Hepatocyte (in vitro differentiated cells): ENCODE measurements at regions not wholly inside any gene's neighbourhood (a gene's known extent, or its start where the extent isn't known, plus 50 kb on each side); places are given as distances from the start of the nearest gene placed in this dataset.

Experiments used
- DNase-seq: peaks from one replicate; pipeline ENCODE4 v3.0.0-alpha.2; 2016; ENCODE audit warnings: low spot score
- H2AFZ ChIP-seq: fragments of 200-600 bp; sonication (generic); 2 replicates; pipeline ENCODE4 v1.6.0; 2016; ENCODE audit warnings: antibody characterized with exemption, mild to moderate bottlenecking
- H3K27ac ChIP-seq: fragments of 200-600 bp; sonication (generic); 2 replicates; pipeline ENCODE4 v1.5.1; 2016; ENCODE audit warnings: mild to moderate bottlenecking
- H3K27me3 ChIP-seq: fragments of 200-600 bp; sonication (generic); 2 replicates; pipeline ENCODE4 v1.6.1; 2016
- H3K36me3 ChIP-seq: fragments of 200-600 bp; sonication (generic); replicated peaks from 2 replicates; pipeline ENCODE4 v1.5.1; 2016; ENCODE audit warnings: low read depth; ENCODE audit not compliant: insufficient read depth
- H3K4me1 ChIP-seq: fragments of 200-600 bp; sonication (generic); 2 replicates; pipeline ENCODE4 v1.5.1; 2016; ENCODE audit warnings: mild to moderate bottlenecking, moderate library complexity; ENCODE audit not compliant: insufficient read depth
- H3K4me2 ChIP-seq: fragments of 200-600 bp; sonication (generic); 2 replicates; pipeline ENCODE4 v1.6.0; 2016
- H3K4me3 ChIP-seq: fragments of 200-600 bp; sonication (generic); 2 replicates; pipeline ENCODE4 v1.5.1; 2016; ENCODE audit warnings: mild to moderate bottlenecking
- H3K79me2 ChIP-seq: fragments of 200-600 bp; sonication (generic); 2 replicates; pipeline ENCODE4 v1.6.0; 2017; ENCODE audit warnings: mild to moderate bottlenecking
- H3K9me2 ChIP-seq: fragments of 200-600 bp; sonication (generic); replicated peaks from 2 replicates; pipeline ENCODE4 v1.6.0; 2017; ENCODE audit warnings: mild to moderate bottlenecking; ENCODE audit not compliant: insufficient read depth
- H3K9me3 ChIP-seq: fragments of 200-600 bp; sonication (generic); 2 replicates; pipeline ENCODE4 v1.5.1; 2016; ENCODE audit warnings: low read depth, mild to moderate bottlenecking
- H4K20me1 ChIP-seq: fragments of 200-600 bp; sonication (generic); 2 replicates; pipeline ENCODE4 v1.6.0; 2016; ENCODE audit warnings: mild to moderate bottlenecking; ENCODE audit not compliant: insufficient read depth, poor library complexity, severe bottlenecking
- EZH2 ChIP-seq: fragments of 200-600 bp; sonication (generic); IDR thresholded peaks from 2 replicates; pipeline ENCODE4 v1.6.1; 2016; ENCODE audit warnings: antibody characterized with exemption, mild to moderate bottlenecking, borderline replicate concordance
- EZH2phosphoT487 ChIP-seq: fragments of 200-600 bp; sonication (generic); IDR thresholded peaks from one replicate; pipeline ENCODE4 v1.6.1; 2018; ENCODE audit warnings: antibody characterized with exemption, mild to moderate bottlenecking, low read depth, moderate library complexity; ENCODE audit not compliant: unreplicated experiment, severe bottlenecking
- WGBS: methylation state at CpG from one replicate; pipeline ENCODE4 v1.1.6; 2016; ENCODE audit warnings: low lambda C conversion rate; ENCODE audit errors: missing lambda C conversion rate; 5-methylcytosine and 5-hydroxymethylcytosine counted together
- TF ChIP-seq, protein P1 (sequence below): fragments of 200-600 bp; sonication (generic); IDR thresholded peaks from 2 replicates; pipeline ENCODE4 v1.5.1; 2016; ENCODE audit warnings: antibody characterized with exemption, mild to moderate bottlenecking; ENCODE audit not compliant: poor library complexity

DNA sequence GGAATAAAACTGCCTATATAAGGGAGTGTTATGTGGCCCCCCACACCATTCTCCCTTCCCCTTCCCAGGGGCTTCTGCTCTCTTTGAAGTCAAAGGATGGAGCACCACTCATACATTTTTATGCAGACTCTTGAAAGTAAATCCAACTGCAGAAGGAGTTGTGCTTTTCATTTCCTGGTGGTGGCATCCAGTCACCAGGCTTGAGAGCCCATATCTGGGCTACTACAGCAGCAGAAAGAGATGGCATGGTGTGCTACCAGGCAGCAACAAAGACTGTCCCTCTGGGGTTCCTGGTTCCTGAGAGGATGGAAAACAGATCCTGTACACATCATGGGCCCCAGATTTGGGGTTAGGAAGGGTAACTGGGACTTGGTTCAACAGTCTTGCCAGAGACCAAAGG lies 226.4 kb downstream of the CLIC5 start:
- TF ChIP-seq, protein P1, sequence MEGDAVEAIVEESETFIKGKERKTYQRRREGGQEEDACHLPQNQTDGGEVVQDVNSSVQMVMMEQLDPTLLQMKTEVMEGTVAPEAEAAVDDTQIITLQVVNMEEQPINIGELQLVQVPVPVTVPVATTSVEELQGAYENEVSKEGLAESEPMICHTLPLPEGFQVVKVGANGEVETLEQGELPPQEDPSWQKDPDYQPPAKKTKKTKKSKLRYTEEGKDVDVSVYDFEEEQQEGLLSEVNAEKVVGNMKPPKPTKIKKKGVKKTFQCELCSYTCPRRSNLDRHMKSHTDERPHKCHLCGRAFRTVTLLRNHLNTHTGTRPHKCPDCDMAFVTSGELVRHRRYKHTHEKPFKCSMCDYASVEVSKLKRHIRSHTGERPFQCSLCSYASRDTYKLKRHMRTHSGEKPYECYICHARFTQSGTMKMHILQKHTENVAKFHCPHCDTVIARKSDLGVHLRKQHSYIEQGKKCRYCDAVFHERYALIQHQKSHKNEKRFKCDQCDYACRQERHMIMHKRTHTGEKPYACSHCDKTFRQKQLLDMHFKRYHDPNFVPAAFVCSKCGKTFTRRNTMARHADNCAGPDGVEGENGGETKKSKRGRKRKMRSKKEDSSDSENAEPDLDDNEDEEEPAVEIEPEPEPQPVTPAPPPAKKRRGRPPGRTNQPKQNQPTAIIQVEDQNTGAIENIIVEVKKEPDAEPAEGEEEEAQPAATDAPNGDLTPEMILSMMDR: no peak
- no peak for TF ChIP-seq EZH2phosphoT487
- TF ChIP-seq EZH2: no peak
- Histone ChIP-seq H3K79me2 (no peaks in the 10 kb centered on the region), H2AFZ (no peak overlapping the region), H4K20me1 (no peaks in the 10 kb centered on the region), H3K27ac (no peak overlapping the region), H3K9me2 (no peaks in the 10 kb centered on the region), H3K9me3 (no peaks in the 10 kb centered on the region), H3K4me3 (no peak overlapping the region), H3K36me3 (no peaks in the 10 kb centered on the region), H3K27me3 (no peaks in the 10 kb centered on the region), H3K4me1 (no peaks in the 10 kb centered on the region), H3K4me2 (no peak overlapping the region)
- DNase-seq: no peak

DNA sequence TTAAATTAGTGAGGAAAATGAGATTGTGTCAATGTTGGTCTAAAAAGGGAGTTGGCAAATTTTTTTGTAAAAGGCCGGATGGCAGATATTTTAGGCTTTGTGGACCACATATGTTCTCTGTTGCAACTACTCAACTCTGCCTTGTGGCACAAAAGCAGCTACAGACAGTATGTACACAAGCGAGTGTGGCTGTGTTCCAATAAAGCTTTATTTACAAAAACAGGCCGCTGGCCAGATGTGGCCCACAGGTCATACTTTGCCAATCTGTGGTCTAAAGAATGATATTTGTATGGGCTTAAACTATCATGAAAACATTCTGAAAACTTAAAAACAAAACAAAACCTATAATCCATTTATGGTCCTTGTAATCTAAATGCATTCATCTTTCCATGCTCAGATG lies 228.3 kb downstream of the CLIC5 start:
- H3K79me2 ChIP-seq: no peaks in the 10 kb centered on the region
- WGBS: 86% methylated on average over 3 of the region's 3 CpGs
- no peak overlapping the region for H3K4me2 ChIP-seq
- no peaks in the 10 kb centered on the region for H3K36me3 ChIP-seq
- H4K20me1 ChIP-seq: no peaks in the 10 kb centered on the region
- TF ChIP-seq, protein P1: no peak
- no peak for TF ChIP-seq EZH2
- TF ChIP-seq EZH2phosphoT487: no peak
- H3K9me3 ChIP-seq: no peaks in the 10 kb centered on the region
- no peaks in the 10 kb centered on the region for H3K9me2 ChIP-seq
- H3K4me1 ChIP-seq: no peaks in the 10 kb centered on the region
- no peak overlapping the region for H2AFZ ChIP-seq
- no peak overlapping the region for H3K4me3 ChIP-seq
- H3K27me3 ChIP-seq: no peaks in the 10 kb centered on the region
- no peak overlapping the region for H3K27ac ChIP-seq
- no peak for DNase-seq

DNA sequence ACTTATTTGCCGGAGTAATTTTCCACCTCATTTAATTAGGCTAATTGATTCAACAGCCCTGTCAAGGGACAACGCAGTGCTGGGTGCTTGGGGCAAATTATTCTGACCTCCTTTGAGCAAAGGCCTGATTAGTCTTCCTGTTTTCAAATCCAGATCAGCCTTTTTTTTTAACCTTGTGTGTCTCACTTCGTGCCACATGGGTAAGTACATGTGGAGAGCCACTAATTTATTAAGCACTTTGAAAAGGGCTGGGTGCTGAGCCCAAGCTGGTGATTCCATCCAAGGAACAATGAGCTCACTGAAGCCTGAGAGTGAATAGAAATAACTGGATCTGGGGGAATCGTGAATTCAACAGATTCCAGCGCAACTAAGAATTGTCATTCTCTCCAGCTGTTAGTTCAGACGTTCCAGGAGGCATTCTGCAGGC lies 229.3 kb downstream of the CLIC5 start:
- TF ChIP-seq, protein P1: no peak
- no peak for TF ChIP-seq EZH2
- TF ChIP-seq EZH2phosphoT487: no peak

DNA sequence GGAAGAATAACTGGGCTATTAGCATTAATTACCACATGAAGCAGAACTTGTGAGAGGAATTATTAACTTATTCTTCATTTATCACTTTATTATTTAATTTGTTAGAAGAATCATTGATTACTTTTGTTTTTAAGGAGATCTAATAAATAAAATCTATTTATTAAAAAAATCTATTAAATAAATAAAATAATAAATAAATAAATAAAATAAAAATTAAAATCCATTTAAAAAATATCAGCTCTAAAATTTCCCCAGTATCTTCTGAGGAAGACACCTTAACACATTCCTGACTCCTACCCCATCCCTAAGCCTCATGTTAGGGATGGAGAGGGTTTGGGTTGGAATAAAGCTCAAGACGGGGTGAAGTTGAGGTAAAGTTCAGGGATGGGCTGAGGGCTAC lies 231.4 kb downstream of the CLIC5 start:
- H2AFZ ChIP-seq: no peak overlapping the region
- H3K27me3 ChIP-seq: no peaks in the 10 kb centered on the region
- no peaks in the 10 kb centered on the region for H3K79me2 ChIP-seq
- H3K9me3 ChIP-seq: no peaks in the 10 kb centered on the region
- no peak overlapping the region for H3K4me2 ChIP-seq
- 100% methylated on average over 1 of the region's 1 CpG for WGBS
- H3K9me2 ChIP-seq: no peaks in the 10 kb centered on the region
- no peaks in the 10 kb centered on the region for H4K20me1 ChIP-seq
- no peaks in the 10 kb centered on the region for H3K4me1 ChIP-seq
- H3K27ac ChIP-seq: no peak overlapping the region
- H3K36me3 ChIP-seq: no peaks in the 10 kb centered on the region
- TF ChIP-seq, protein P1: no peak
- no peak for TF ChIP-seq EZH2
- TF ChIP-seq EZH2phosphoT487: no peak
- H3K4me3 ChIP-seq: no peak overlapping the region
- DNase-seq: no peak

More for the DNA sequence above, 229.3 kb downstream of the CLIC5 start:
- H3K9me2 ChIP-seq: no peaks in the 10 kb centered on the region
- H3K27me3 ChIP-seq: no peaks in the 10 kb centered on the region
- H3K27ac ChIP-seq: no peak overlapping the region
- no peaks in the 10 kb centered on the region for H3K36me3 ChIP-seq
- no peak overlapping the region for H3K4me2 ChIP-seq
- WGBS: 87% methylated on average over 6 of the region's 6 CpGs
- no peak overlapping the region for H2AFZ ChIP-seq
- H4K20me1 ChIP-seq: no peaks in the 10 kb centered on the region
- H3K4me1 ChIP-seq: no peaks in the 10 kb centered on the region
- H3K4me3 ChIP-seq: no peak overlapping the region
- no peaks in the 10 kb centered on the region for H3K79me2 ChIP-seq
- DNase-seq: no peak
- H3K9me3 ChIP-seq: no peaks in the 10 kb centered on the region
